ENCODE measurements at regions not wholly inside any gene's neighbourhood (a gene's known extent, or its start where the extent isn't known, plus 50 kb on each side); places are given as distances from the start of the nearest gene placed in this dataset.
"Not testable (repeated sequence)": the region's sequence is repeated elsewhere in the genome, so short reads cannot be mapped to it uniquely, and the experiment has no call there.

DNA sequence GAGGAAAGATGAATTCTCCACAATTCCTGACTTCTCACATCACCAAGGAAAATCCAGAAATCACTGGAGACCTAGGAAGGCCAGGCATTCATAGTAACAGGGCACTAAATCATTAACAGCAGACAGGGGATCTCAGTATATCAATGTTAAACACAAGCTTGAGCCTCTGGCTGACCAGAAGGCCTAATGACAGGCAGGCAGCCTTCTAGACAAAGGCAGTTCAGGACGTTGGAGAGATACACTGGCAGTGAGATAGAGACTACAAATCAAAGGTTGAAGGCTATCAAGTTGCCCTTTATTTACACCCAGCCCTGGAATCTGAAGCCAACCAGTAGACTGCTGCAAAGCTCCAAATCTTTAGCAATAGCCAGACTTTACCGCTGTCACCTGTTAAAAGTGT is 422.8 kb upstream of the CCL2 start:
- DNase-seq (ENCODE audit: low read depth, low spot score) = no peak

DNA sequence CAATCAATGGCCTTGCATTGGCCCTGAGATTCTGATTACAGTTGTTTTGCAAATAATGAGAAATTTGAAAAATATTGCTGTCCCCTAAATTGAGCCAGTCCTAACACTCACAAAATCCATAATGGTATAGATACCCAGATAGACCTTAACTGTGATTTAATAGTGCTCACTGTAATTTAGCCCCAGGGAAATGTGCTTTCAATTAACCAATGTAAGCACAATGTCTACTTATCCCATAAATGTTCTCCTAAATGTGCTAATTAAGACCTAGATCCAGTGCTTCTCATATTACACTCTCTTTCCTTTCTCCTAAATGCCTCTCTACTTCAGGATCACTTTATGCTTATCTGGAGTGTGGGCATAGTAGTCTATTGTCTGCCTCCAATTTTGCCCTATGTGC is 417.8 kb upstream of the CCL2 start:
- DNase-seq (ENCODE audit: low read depth, low spot score) = no peak

DNA sequence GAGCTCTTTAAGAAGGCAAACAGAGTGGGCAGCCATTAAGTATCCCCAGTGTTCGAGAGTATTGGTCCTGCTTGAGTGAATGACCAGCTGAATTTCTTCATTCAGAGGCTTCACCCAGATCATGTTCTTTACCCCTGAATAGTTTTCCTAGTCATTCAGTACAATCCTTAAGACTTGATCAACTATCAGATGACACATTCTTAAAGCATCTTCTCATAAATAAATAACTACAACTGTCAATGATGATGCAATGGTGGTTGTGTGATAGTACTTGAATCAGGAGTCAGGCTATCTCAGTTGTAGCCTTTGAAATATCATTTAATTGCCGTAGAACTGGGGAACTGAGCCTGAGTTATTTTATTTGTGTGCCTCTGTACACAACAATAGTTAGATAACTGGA is 416.8 kb upstream of the CCL2 start:
- DNase-seq (ENCODE audit: low read depth, low spot score) = no peak

DNA sequence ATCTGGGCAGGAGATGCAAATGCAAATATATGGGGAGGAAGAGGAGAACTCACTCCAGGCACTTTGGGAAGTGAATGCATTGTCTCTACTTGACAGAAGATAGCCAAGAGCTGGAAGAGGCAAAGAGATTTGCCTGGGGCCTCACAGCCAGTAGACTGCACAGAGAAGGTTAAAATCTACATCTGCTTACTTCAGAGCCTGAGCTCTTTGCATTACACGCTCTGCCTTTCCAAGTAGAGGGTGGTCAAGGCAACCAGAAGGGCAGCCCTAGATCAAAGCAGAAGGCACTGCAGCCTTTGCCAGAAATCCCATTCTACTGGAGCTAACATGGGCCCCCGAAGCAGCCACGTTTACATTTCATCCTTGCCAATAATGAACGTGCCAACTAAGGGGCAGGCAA is 407.2 kb upstream of the CCL2 start:
- no peak for DNase-seq (ENCODE audit: low read depth, low spot score)

DNA sequence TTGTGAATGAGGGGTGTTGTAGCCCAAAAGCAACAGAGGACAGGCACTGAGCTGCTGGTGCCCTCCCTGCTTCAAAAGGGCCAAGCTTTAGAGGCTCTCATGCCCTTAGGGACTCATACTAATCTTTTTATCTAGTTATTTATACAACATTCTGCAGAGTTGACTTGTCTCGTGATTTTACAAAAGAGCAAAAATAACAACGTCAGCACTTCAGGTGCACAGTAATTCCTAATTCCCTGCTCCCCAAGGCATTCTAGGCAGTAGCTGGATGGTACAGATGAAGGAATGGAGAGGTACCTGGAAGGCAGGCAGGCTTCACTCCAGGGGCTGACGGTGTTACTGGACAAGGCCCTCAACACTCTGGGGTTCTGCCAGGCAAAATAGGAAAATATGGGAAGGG is 406.7 kb upstream of the CCL2 start:
- no peak for DNase-seq (ENCODE audit: low read depth, low spot score)

DNA sequence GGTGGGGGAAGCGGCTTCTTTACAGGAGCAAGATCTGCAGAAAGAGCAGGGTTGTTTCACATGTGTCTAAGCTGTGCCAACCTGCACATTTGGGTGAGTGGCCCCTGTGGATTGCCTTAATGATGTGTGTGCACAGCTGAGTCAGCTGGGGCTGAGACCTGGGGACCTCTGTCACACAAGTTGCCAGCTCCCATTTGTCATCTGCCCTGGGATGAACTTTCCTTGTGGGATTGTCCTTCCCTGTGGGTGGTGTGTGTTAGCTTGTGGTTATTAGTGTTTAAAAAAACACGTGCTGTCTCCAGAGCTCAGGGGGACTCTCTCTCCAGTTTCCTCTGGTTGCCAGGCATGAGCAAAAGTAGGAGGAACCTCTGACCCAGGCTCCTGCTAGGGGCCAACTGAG is 400.5 kb upstream of the CCL2 start:
- DNase-seq (ENCODE audit: low read depth, low spot score) = no peak

DNA sequence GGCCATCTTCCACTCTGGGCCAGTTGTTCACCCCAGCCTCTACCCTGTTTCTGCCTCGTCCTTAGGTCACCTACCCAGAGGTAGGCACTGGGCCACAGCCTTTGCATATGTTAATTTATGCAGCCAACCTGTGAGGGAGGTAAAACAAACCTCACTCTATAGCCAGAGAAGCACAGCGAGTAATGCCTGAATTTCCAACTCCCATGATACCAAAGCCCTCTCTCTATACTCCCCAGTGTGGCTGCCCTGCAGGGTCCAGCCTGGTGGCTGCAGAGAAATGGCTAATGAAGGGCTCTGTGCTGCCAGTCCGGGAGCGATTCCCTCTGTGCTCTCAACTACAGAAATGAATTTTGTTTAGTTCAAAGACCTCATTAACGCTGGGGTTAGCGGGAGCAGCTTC is 397.0 kb upstream of the CCL2 start:
- DNase-seq (ENCODE audit: low read depth, low spot score) = no peak

DNA sequence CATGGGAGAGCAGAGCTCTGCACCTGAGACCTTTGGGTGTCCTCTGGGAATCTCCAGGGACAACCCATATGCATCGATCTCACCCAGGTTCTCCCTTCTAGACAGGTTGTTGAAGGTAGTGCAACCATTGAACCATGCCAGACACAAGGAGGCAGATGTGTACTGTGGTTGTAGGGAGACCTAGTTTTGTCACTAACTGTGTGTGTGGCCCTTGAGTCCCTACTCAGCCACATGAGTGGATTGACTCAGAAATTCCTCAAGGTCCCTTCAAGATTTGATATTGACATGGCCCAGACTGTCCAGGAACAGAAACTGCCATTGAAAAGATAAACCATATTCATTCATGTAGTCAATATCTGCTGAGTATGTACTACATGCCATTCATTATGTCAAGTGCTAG is 396.4 kb upstream of the CCL2 start:
- DNase-seq (ENCODE audit: low read depth, low spot score) = no peak

DNA sequence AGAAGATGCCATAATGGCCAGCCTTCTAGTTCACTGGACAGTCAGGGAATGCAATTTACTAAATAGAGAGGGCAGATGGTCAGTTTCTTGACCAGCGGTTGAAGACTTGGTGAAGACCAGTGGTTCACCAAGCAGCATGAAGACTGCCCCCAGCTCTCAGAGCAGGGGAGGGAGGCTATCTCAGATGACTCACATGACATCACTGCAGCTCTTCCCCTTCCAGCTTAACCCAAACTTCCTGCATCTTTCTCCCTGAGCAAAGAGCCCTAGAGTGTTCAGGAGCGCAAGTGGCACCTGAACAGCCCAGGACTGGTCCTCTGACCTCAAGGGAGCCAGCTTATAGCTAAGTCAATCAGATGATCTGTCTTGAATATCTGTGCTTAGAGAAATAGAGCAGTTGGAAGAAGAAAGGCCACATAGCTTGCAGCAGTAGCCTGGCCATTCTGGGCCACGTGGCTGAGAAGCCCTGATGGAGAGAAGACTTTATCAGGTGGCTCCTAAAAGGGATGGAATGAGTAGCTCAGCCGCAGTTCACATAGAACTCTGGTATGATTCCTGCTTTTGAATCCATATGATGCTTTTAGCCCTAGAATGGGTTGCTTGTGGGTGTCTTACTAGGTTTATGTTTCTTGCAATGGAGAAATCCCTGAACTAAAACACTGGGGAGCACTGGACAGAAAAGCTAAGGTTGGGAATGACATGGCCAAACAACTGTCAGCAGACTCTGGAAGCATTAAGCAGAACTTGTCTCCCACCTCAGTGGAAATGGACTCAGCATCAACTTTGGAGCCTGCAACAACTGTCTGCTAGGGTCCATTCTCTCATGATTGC is 392.1 kb upstream of the CCL2 start:
- no peak for DNase-seq (ENCODE audit: low read depth, low spot score)

DNA sequence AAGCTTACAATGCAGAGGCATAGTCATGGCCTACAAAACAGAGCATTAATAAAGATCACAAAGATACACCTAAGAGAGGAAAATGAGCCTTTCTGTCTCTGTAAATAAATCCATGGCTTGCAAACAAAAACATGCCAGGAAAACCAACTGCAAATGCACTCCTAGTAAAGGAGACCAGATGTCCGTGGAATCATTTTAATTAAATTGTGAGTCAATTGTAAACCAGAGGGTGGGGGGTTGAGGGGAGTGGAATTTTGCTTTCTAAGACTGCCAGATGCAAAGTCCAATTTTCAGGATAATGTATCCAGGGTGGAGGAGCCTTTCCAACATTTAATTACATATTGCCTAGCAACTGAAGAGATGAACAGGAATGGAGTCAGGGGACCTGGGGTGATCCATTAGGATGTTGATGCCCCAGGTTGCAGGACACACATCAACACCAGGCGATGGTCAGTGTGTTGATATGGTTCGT is 390.3 kb upstream of the CCL2 start:
- no peak for DNase-seq (ENCODE audit: low read depth, low spot score)

DNA sequence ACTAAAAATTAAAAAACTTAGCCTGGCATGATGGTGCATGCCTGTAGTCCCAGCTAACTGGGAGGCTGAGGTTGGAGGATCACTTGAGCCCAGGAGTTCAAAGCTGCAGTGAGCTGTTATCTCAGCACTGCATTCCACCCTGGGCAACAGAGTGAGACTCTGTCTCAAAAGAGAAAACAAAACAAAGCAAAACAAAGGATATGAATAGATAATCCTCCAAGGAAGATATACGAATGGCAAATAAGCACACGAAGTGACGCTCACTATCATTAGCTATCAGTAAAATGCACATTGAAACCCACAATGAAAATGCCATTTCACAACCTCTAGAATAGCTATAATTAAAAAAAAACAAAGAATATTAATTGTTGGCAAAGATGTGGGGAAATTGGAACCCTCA is 386.2 kb upstream of the CCL2 start:
- no peak for DNase-seq (ENCODE audit: low read depth, low spot score)

DNA sequence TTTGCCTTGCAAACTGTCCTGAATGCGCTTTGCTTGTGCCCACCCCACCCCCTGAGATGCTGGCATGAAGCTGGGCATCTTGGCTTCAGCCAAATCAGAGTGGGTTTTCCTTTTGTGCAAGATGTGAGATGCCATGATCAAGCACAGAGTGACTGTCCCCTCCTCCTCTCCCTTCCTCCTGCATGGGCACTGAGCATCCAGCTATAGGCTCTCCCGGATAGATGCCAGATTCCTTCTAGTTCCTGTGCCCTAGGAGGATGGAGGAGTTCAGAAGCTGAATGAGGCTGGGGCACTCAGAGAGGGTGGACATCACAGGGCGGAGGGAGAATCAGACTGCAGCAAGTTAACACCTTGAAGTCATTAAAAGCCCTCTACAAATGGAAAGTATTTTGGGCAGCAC is 384.1 kb upstream of the CCL2 start:
- no peak for DNase-seq (ENCODE audit: low read depth, low spot score)

DNA sequence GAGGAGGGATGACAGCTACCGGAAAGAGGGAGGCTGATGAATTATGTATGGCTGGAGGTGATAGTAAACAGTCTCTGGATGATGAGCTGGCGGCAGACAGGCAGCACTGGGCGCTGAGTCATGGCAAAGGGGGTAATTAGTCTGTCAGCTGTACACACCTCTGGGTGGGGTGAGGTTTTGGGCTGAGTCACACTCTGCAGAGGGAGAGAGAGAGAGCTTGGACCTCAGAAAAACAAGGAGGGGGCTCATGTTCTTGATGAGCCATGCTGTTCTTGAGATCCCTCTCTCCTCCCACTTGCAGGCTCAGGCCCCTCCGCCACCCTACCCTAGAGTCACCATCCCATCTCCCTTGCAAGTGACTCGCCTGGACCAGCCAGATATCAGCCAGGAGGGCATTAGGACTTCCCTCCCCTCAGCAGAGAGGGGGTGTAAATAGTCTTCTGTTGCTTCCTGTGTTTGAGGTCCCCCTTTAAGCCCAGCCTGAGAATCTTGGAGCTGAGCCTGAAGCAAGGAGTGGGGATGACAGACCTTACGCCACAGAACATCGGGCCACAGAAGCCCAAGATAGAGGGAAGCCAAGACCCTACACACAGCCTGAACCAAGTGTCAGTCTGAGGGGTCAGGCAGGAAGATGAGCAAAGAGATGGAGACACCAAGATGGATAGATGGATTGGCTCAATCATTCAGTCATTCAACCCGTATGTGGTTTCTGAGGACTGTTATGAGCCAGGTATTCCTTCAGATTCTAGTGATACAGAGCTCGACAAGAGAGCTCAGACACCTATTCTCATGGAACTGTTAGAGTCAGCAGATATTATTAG is 383.2 kb upstream of the CCL2 start:
- no peak for DNase-seq (ENCODE audit: low read depth, low spot score)

DNA sequence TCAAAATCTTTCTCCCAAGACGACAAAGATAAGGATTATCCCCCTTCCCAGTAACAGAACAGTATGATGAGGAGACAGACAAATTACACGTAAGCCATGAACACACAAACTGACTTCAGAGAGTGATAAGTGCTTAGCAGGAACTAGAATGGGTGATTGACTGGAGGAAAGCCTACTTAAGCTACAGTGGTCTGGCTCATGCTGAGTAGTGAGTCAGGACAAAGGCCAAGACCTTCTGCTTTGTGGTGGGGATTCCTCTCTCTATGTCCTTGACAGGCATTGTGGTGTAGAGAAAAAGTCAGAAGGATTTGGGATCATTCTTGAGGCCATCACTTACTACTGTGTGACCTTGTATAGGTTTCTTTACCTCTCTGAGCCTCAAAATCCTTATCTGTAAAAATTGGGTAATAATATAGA is 381.9 kb upstream of the CCL2 start:
- DNase-seq (ENCODE audit: low read depth, low spot score) = no peak

DNA sequence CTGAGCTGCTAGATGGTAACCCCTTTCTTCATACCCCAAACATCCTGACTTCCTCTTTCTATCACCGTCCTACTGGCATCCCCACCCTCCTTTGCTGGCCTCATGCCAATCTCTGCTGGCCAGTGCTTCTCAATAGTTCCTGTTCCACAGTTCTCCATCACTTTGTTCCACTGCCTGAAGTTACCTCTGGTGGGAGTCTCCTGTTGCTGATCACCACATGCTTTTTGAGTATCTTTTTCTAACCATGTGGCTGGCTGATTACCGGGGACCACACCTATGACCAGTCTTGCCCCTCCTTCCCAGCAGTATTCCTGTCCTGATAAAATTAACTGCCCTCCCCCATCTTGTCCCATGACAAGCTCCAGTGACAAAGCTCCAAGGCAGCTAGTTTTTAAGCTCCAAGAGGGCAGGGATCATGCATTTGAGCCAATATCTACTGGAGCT is 380.4 kb upstream of the CCL2 start:
- no peak for DNase-seq (ENCODE audit: low read depth, low spot score)

DNA sequence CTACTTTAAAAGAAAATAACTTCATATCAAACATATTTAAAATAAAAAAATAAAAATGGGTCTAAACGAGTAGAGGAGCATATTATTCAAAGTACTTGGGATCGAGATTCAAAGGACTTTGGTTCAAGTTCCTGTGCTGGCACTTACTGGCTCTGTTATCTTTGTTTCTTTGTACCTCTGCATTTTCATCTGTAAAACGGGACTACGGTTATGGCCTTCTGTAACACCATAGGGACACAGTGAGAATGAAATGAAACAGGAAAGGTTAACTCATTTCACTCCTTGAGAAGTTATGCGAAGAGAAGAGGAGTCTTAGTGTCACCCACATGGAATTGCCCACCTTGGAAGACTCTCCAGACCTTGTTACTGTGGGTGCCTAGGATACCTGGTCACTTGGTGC is 379.1 kb upstream of the CCL2 start:
- DNase-seq (ENCODE audit: low read depth, low spot score) = no peak

DNA sequence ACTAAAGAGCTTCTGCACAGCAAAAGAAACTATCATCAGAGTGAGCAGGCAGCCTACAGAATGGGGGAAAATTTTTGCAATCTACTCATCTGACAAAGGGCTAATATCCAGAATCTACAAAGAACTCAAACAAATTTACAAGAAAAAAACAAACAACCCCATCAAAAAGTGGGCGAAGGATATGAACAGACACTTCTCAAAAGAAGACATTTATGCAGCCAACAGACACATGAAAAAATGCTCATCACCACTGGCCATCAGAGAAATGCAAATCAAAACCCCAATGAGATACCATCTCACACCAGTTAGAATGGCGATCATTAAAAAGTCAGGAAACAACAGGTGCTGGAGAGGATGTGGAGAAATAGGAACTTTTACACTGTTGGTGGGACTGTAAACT is 372.8 kb upstream of the CCL2 start:
- DNase-seq (ENCODE audit: low read depth, low spot score) = not testable (repeated sequence)

DNA sequence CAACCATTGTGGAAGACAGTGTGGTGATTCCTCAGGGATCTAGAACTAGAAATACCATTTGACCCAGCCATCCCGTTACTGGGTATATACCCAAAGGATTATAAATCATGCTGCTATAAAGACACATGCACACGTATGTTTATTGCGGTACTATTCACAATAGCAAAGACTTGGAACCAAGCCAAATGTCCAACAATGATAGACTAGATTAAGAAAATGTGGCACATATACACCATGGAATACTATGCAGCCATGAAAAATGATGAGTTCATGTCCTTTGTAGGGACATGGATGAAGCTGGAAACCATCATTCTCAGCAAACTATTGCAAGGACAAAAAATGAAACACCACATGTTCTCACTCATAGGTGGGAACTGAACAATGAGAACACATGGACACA is 372.4 kb upstream of the CCL2 start:
- DNase-seq (ENCODE audit: low read depth, low spot score) = not testable (repeated sequence)

DNA sequence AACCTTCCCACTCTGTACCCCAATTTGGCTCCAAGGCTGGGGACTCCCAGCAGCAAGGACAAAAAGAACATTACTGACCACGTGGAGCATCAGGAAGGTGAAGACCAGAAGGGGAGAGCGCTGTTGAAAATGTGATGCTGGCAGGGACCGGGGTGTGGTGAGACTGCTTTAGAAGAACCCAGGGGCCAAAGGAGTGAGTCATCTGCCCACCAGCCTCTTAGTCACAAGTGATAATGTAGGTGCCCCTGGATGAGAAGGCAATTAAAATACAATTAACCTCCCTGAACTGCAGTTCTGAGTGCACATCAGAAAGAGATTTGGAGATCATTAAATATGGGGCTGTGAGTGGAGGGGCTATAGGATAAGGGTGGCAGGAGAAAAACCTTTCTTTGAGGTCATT is 366.6 kb upstream of the CCL2 start:
- no peak for DNase-seq (ENCODE audit: low read depth, low spot score)

DNA sequence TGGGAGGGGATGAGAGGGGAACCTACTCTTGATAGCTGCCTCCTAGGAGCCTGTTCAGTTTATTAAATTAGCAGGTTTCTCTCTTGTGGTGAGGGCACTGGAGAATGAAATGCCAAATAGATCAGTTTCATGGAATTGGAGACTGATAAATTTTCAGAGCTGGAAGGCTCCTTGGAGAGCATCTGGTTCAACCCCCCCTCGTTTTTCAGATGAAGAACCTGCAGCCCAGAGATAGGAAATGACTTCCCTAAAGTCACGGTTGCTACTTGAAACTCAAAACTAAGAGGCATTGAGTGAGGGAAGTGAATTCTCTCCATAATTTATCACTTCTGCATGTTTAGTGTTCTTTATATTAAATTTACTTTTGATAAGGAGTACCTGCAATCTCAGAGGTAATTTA is 366.0 kb upstream of the CCL2 start:
- no peak for DNase-seq (ENCODE audit: low read depth, low spot score)

DNA sequence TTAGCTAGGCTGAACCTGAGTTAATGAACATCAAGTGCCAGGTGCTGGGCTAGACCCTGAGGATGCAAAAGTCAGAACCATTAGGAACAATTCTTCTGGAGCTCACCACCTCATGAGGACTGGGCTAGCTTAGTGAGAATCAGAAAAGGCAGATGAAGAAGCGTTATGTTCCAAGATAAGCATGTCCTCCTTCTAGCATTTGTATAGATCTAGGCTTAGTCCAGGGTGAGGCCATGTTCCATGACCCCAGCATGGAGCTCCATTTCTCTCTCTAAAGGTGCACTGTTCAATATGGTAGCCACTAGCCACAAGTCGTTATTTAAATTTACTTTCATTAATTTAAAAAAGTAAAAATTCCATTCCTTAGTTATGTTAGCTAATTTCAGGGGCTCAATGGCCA is 365.3 kb upstream of the CCL2 start:
- no peak for DNase-seq (ENCODE audit: low read depth, low spot score)

DNA sequence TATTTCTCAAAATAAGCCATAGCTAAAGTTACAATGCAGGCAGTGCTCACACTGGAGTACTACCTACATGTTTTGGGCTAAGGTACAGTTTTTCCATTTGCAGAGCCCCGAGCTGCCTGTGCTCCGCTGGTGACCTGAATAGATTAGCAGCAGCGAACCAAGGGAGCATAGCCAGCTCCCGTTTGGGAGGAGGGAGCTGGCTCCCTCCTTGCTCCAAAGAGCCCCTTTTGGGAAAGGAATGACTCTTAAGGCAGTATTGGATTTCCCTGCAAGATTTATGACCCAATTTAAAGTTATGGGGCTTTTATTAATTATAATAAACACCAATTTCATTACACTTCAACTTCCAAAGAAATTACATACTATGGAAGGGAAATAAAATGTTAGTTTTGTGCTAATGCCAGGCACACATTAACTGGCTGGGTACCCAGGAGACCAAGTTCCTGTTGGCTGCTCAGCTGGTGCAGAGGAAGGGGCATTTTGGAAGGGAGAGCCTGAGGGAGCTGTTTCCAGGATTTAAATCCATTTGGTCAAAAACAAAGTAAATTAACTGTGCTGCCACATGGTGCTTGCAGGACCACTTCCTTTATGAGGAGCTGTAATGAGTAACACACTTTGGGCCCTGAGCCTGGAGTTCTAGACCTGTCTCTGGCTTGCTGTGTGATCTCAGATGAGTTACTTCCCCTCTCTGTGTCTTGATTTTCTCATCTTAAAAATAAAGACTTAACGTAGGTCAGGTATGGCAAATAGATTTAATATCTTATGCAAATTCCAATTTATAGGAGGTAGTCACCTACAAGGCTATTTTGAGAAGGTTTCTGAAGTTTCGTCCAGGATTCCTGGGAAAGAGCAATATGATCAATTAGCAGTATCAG is 362.1 kb upstream of the CCL2 start:
- no peak for DNase-seq (ENCODE audit: low read depth, low spot score)

Data from activated CD4-positive, CD25-positive, alpha-beta regulatory T cell treated with anti-CD3 and anti-CD28 coated beads, Interleukin-2, amount 50 U/mL, for 16 hours (primary cell).